GM19025 (cell line): ENCODE measurements at regions not wholly inside any gene's neighbourhood (a gene's known extent, or its start where the extent isn't known, plus 50 kb on each side); places are given as distances from the start of the nearest gene placed in this dataset.
"Not testable (repeated sequence)": the region's sequence is repeated elsewhere in the genome, so short reads cannot be mapped to it uniquely, and the experiment has no call there.

Source experiments
- ATAC-seq: cut with Tn5 transposase; IDR thresholded peaks from one replicate; pipeline ENCODE4 v1.9.1; 2021; ENCODE audit warnings: mild to moderate bottlenecking, low read depth, moderate library complexity; ENCODE audit not compliant: unreplicated experiment

DNA sequence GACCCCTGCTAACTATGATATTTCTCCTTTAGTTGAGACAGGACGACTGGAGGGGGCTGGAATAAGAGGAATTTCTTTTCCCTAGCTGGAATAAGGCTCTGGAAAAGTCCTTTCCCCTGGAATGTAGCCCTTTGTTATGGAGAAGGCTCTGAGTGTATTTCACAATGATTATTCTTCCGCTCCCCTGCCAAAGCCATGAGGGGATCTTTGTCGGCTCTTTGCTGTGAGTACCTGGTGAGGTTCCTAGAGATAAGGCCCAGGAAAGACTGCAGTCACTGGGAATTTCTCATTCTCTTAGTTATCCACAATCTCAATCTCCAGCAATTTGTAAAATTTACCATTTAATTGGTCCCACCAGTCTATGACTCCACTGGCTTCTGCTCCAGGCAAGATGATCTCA is 340.2 kb upstream of the HNRNPA3 start:
- no peak for ATAC-seq

DNA sequence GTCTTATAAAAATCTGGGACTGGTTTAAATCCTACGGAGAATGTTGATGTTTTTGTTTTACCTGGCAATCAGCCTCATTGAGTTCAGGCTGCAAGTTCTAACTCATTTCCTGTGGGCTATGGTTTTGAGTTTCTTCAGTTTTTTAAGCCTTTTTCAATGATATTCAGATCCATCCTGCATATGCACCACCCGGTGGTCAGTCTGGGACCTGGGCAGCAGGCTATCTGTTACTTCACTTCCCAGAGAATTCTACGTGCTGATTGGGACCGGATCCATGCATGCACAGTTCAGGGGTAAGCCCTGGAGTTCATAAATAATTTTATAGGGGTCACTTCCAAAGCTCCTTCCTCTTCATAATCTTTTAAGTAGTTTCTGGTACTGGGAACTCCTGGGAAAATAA is 339.2 kb upstream of the HNRNPA3 start:
- no peak for ATAC-seq

DNA sequence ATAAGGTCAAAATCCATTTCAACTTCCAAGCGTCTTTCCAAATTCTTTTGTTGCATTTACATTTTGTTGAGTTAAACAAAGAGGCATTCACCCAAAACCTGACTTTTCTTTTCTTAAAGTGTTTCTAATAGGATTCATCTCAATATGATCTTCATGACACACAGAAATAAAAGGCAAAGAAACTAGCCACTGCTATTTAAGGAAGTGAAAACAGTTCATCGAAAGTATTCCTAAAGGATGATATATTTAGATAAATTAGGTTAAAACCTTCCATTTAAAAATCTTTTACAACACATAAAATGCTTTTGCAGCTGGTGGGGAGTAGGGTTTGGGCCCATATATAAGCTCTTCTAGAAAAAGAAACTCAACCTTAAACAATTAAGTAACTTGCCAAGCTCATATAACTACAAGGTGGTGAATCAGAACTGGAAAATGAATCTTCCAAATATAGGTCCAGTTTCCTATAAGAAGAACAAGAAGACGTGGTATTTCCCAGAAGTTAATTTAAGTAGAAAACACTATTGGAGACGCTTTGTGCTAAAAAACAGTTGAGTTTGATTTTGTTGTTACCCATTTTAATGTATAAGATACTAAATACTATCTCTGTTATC is 336.0 kb upstream of the HNRNPA3 start:
- no peak for ATAC-seq

DNA sequence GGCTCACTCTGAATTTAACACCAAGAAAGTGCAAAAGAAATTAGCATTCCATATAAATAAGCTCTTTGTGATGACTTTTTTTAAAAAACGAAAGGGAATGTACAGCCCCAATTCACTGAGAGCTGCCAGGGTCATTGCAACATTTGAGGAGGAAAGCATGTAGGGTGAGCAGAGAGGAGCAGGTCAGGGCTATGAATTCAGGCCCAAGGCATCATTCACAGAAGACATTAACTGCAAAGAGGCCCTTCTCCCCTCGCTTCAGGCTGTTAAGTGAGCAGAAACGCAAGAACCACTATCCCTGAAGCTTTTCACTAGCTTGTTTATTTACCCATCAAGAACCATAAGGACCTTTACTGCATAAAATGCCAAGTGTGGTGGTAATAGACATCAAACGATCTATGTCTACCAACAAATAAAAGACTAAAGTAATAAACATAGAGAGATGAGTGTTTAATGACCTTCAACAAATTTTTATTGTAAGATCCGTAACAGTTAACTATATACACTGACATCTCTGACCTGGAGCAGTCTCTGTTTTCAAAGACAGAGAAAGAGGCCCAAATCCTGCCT is 333.1 kb upstream of the HNRNPA3 start:
- ATAC-seq, result no peak

DNA sequence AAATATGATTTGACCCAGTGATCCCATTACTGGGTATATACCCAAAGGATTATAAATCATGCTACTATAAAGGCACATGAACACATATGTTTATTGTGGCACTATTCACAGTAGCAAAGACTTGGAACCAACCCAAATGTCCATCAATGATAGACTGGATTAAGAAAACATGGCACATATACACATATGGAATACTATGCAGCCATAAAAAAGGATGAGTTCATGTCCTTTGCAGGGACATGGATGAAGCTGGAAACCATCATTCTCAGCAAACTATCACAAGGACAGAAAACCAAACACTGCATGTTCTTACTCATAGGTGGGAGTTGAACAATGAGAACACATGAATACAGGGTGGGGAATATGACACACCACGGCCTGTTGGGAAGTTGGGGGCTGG is 330.5 kb upstream of the HNRNPA3 start:
- not testable (repeated sequence) for ATAC-seq

DNA sequence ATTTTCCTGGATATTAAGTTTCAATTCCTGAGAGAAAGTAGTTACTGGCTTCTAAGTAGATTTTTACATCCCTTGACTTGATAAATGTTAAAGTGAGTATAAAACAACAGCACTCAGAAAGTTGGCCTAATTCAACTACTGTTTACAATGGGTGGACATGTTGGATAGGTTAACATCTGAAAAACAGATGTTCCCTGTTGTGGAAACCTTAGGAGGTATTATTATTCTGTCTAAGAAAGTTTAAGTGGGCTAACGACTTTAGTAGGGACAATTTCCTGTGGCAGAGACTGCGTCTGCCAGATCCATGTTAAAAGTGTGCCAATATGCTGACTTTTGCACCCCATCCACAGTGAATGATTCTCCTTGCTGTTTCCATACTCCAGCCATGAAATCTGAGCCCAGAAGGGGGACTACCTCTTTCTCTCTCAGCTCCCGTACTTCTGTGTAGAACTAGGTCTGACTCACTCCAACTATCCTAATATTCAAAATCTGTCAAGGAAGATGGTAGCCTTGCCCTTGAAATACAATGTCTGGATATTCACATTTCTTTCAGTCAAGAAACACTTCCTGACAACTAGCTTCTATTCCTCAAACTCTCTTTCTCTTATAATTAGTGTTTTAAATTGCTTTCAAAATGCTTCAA is 327.5 kb upstream of the HNRNPA3 start:
- no peak for ATAC-seq

DNA sequence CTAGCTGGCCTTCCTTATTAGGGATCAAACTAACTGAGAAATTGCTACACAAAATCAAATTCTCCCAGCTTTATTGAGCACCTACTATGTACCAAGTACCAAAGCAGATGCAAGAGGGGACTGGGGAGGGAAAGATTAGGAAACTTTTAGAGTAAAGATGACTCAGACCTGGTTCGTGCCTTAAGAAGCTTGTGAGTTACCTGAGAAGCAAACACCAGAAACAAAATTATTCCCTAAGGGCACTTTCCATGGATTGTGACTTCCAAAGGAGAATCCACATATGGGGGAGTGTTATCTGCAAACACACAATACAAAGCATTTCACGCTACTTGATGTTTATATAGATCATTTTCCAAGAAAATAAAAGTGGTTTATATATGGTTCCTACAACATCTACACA is 326.9 kb upstream of the HNRNPA3 start:
- no peak for ATAC-seq

DNA sequence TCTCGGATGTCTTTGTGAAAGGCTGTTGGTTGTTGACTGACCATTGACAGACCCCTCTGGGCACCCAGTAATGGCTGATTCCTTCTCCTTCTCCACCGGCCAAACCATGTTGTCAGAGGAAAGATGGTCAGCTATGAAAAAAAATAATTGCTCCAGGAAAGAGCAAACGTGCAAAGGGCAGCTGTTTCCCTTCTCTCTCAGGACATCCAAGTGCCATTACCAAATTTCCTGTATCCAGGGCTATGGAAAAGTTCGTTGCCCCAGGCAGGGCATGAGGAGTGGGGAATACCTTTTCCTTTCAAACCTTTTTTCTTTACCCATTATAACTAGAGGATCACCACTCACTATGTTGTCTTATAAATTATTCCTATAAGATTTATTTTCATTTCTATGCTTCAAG is 321.5 kb upstream of the HNRNPA3 start:
- ATAC-seq, result no peak

DNA sequence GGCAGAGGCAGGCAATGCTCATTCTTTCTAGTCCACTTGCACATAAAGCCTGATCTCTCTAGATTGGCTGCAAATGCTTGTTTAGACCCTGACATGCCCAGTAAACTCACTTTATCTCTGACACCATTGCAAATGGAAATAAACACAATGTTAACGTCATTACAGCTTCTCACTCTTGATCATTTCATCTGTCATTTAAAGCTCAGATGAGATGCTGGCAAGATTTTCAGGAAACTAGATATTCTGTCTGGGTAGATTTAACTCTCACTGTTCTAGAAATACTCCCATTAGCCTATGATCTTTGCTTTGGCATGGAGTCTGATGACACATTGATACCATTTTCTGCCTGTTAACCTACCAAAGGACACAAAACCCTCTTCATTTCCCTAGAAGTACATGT is 320.7 kb upstream of the HNRNPA3 start:
- ATAC-seq, result no peak

DNA sequence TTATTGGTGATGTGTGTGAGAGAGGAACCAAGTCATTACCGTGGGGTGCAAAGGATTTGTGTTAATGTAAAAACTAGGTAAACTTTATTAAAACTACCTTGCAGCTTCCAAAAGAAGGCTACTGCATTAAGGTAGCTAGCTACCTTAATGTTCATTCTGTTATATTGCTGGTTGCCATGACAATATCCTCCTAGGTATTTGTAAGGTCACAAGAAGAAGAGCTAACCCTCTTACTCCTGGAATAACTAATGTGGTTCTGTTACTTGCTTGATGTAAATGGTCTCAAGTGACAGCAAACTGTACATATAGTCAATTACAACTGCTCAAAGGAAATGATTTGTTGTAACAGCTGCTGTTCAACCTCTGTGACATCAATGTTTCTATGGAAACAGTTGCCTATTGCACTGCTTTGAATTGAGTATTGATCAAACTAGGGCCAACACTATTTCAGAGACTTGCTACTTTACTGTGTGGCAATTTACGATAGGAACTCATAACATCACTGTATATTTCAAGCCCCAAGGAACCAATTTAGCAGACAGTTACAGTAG is 319.8 kb upstream of the HNRNPA3 start:
- ATAC-seq, result no peak

DNA sequence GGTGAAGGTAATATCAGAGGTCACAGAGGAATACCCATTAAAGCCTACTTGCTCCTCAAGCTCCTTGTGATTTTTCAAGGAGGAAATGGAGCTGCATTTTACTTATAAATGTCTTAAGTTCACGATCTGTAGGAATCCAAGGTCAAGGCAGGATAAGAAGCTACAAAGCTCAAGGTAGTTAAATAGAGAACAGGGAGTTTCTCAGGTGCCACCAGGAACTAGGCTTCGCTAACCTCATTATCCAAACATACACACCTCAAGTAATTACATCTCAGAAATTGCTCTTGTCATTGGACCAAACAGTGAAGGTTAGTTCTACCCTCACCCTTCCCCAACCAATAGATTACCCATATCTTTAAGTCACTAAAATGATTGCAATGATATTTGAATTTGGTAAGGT is 317.4 kb upstream of the HNRNPA3 start:
- no peak for ATAC-seq

DNA sequence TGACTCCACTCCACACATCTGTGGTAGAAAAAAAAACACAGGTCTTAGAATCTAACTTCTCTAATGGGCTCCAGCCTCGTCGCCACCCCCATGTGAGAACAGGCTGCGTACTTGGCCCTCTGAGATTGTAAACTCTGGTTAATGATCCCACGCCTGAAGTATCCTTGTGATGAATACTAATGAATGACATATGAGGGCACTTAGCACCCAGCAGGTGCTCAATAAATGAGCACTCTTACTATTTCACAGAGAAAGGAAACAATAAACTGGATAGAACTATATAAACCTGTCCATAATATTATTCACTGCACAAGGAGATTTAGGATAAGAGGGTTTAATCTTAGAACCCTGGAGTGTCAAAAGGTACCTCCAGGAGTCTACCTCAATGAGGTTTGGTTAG is 310.1 kb upstream of the HNRNPA3 start:
- ATAC-seq, result no peak

DNA sequence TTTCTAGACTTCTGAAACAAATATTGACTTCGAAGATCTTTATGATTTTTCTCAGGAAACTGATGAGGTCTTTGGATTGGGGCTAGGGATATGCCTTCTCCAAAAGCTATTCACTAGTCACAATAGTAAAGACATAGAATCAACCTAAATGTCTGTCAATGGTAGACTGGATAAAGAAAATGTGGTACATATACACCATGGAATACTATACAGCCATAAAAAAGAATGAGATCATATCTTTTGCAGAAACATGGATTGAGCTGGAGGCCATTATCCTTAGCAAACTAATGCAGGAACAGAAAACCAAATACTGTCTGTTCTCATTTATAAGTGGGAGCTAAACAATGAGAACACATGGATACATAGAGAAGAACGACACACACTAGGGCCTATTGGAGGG is 308.5 kb upstream of the HNRNPA3 start:
- ATAC-seq, result not testable (repeated sequence)

DNA sequence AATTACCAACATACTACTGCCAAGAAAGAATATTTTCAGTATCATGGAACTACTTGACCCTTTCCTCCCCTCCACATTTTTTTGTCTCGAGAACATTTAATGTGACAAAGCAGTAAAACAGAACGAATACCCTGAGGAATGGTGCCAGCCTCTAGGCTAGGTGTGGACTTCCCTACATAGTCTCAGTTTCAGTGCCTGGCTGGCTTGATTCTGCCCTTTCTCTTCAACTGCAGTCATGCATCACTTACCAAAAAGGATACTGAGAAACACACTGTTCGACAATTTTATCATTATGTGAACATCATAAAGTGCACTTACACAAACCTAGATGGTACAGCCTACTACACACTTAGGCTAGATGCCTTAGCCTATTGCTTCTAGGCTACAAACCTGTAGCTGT is 305.3 kb upstream of the HNRNPA3 start:
- no peak for ATAC-seq

DNA sequence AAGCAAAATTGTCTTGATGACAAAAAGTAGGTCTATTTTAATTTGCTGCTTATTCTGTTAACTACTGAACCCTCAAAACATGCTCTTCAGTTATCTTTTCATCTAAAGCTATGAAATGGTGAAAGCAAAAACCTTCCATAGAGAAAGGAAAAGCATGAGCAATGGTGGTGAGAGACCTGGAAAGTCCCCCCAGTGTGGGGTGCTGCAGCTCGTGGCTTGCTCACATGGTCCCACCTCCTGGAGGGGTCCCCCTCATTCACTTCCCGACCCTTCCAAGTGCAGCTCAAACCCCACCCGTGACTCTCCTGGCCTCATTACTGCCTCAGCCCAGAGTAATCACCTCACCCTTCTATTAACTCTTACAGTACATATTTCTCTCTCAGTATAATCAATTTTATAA is 301.8 kb upstream of the HNRNPA3 start:
- no peak for ATAC-seq

DNA sequence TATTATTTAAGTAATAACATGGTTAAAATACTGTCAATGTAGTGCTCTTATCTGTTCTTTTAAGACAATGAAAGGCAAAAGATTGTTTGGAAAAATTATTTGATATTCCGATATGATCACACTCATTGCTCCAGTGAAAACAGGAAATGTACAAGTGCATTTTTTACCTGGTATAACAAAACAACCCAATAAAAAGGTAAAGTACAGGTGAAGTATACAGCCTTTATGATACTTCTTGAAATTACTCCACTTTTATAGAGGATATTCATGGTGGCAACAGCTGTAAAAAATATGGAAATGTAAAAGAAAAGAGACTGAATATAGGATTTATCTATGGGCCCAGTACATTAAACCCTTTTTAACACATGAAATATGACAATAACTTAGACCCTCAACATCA is 298.6 kb upstream of the HNRNPA3 start:
- ATAC-seq, result no peak

DNA sequence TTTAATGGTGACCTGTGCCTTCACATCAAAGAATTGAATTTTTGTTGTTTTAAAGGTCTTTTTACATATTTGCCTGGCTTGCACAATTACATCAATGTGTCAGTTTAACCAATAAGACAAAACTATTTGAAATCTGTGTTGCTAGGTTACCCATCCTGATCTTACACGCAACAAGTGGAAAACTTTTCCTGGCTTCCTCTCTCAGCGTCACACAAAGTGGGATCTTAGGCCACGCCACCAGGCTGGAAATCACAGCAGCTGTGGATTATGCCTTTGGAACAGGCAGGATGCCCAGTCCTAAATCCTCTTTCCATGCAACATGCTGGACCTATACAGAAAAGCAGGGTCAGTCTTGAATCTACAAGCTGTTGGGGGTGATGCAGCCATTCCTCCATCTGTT is 298.2 kb upstream of the HNRNPA3 start:
- ATAC-seq, result no peak

DNA sequence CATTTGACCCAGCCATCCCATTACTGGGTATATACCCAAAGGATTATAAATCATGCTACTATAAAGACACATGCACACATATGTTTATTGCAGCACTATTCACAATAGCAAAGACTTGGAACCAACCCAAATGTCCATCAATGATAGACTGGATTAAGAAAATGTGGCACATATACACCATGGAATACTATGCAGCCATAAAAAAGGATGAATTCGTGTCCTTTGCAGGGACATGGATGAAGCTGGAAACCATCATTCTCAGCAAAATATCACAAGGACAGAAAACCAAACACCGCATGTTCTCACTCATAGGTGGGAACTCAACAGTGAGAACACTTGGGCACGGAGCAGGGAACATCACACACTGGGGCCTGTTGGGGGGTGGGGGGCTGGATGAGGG is 290.0 kb upstream of the HNRNPA3 start:
- ATAC-seq, result not testable (repeated sequence)

DNA sequence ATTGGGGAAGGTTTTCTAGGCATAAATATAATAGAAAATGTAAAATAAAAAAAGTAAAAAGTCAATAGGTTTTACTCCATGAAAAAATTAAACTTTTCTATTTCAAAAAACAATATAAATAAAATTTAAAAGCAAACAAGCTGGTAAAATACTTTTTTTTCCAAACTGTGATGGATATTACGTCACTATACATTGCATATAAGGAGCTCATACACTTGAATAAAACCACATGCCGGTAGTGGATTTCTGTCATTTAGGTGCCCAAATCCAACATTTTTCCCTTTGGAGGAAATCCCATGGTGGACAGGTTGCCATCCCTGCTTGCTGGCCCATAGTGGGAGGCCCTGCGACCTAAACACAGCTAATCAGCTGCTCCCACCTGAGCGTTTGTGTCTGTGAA is 289.4 kb upstream of the HNRNPA3 start:
- no peak for ATAC-seq

DNA sequence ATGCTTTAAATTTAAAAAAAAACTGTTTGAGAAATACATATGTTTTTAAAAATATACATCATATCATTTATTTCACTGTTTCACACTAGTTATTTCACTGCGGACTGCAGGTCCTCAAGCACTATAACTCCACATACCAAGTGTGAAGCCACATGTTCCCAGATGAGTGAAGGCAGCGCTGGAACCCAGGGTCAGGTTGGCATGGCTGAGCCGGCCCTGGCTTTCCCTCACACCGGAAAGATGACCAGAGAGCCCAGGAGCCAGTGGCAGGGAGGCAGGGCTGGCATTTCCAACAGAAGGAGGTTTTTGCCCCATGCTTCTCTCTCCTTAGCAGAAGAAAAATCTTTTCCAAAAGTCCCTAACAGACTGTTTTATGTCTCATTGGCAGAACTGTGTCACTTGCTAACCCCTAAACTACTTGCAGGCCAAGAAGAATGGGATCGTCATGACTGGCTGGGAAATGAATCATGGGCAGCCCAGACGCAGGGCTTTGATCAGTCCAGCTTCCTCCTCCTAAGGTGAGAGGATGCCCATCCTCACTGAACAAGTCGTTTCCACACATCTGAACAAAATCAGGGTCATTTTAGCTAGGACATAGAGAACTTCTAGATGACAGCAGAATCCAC is 287.6 kb upstream of the HNRNPA3 start:
- no peak for ATAC-seq

DNA sequence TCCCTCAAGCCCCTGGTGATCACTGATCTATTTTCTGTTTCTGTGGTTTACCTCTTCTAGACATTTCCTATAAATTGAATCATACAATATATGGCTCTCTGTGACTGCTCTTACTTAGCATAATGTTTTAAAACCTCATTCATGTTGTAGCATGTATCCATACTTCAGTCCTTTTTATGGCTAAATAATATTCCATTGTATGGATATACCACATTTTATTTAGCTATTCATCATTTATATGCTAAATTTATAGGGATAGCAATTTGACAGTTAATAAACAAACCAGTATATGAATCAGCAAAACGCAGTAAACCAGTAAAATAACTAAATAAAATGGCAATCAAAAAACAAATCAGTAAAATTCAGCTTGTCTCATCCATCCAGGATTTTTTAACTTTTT is 286.1 kb upstream of the HNRNPA3 start:
- ATAC-seq, result no peak

DNA sequence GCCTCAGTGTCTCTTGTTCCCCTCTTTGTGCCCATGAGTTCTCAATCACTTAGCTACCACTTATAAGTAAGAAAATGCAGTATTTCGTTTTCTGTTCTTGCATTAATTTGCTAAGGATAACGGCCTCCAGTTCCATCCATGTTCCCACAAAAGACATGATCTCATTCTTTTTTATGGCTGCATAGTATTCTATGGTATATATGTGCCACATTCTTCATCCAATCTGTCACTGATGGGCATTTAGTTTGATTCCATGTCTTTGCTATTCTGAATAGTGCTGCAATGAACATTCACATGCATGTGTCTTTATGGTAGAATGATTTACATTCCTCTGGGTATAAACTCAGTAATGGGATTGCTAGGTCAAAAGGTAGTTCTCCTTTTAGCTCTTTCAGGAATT is 283.2 kb upstream of the HNRNPA3 start:
- ATAC-seq, result not testable (repeated sequence)
